ENCODE measurements at regions not wholly inside any gene's neighbourhood (a gene's known extent, or its start where the extent isn't known, plus 50 kb on each side); places are given as distances from the start of the nearest gene placed in this dataset.

- H3K9me2 ChIP-seq (replicated peaks; ENCODE audit: insufficient read depth): no peaks in the 10 kb centered on the region
- TF ChIP-seq EZH2 (IDR thresholded peaks at IDR 0.05; ENCODE audit: borderline replicate concordance): no peak
- TF ChIP-seq EZH2phosphoT487 (IDR thresholded peaks at IDR 0.05; ENCODE audit: low read depth, severe bottlenecking, unreplicated experiment): no peak
- no peak for TF ChIP-seq CTCF (IDR thresholded peaks at IDR 0.05; ENCODE audit: poor library complexity)
- no peaks in the 10 kb centered on the region for H4K20me1 ChIP-seq (ENCODE audit: insufficient read depth, poor library complexity, severe bottlenecking)
- H3K9me3 ChIP-seq (ENCODE audit: low read depth): no peaks in the 10 kb centered on the region
- peaks cover 24% of the 10 kb centered on the region for H3K4me1 ChIP-seq (ENCODE audit: insufficient read depth)
- no peaks in the 10 kb centered on the region for H3K79me2 ChIP-seq
- peak overlapping the region; percentile 67 for H3K4me2 ChIP-seq
- H3K36me3 ChIP-seq (replicated peaks; ENCODE audit: insufficient read depth, low read depth): no peaks in the 10 kb centered on the region
- H3K4me3 ChIP-seq: no peak overlapping the region
- H2AFZ ChIP-seq: peak overlapping the region; percentile 70
- peak overlapping the region; percentile 94 for H3K27ac ChIP-seq
- peak; percentile 78 for DNase-seq (ENCODE audit: low spot score)
- H3K27me3 ChIP-seq: no peaks in the 10 kb centered on the region
- WGBS (ENCODE audit: low lambda C conversion rate, missing lambda C conversion rate): 31% methylated on average over 4 of the region's 4 CpGs
Measured at GRCh38 chr4:26238426-26238777, 82.4 kb upstream of the RBPJ start.

GRCh38 chr4:26238778-26239679, 81.8 kb upstream of the RBPJ start:
- Histone ChIP-seq H3K4me1 (ENCODE audit: insufficient read depth) (peaks cover 24% of the 10 kb centered on the region), H3K4me2 (peak overlapping the region; percentile 67), H3K4me3 (no peak overlapping the region), H3K9me3 (ENCODE audit: low read depth) (no peaks in the 10 kb centered on the region), H3K36me3 (replicated peaks; ENCODE audit: insufficient read depth, low read depth) (no peaks in the 10 kb centered on the region), H3K27ac (peak overlapping the region; percentile 94), H3K9me2 (replicated peaks; ENCODE audit: insufficient read depth) (no peaks in the 10 kb centered on the region), H3K79me2 (no peaks in the 10 kb centered on the region), H4K20me1 (ENCODE audit: insufficient read depth, poor library complexity, severe bottlenecking) (no peaks in the 10 kb centered on the region), H3K27me3 (no peaks in the 10 kb centered on the region), H2AFZ (peak overlapping the region; percentile 70)
- TF ChIP-seq CTCF (IDR thresholded peaks at IDR 0.05; ENCODE audit: poor library complexity) (no peak), EZH2 (IDR thresholded peaks at IDR 0.05; ENCODE audit: borderline replicate concordance) (no peak)
- peak; percentile 37 for DNase-seq (ENCODE audit: low spot score)
- WGBS (ENCODE audit: low lambda C conversion rate, missing lambda C conversion rate): 28% methylated on average over 12 of the region's 12 CpGs

GRCh38 chr4:26239801-26240200, 81.0 kb upstream of the RBPJ start:
- H3K27ac ChIP-seq: peak overlapping the region; percentile 94
- no peak overlapping the region for H2AFZ ChIP-seq
- no peaks in the 10 kb centered on the region for H4K20me1 ChIP-seq (ENCODE audit: insufficient read depth, poor library complexity, severe bottlenecking)
- no peaks in the 10 kb centered on the region for H3K9me2 ChIP-seq (replicated peaks; ENCODE audit: insufficient read depth)
- H3K4me1 ChIP-seq (ENCODE audit: insufficient read depth): peaks cover 24% of the 10 kb centered on the region
- H3K4me2 ChIP-seq: no peak overlapping the region
- H3K4me3 ChIP-seq: no peak overlapping the region
- no peaks in the 10 kb centered on the region for H3K79me2 ChIP-seq
- no peaks in the 10 kb centered on the region for H3K27me3 ChIP-seq
- DNase-seq (ENCODE audit: low spot score): no peak
- TF ChIP-seq CTCF (IDR thresholded peaks at IDR 0.05; ENCODE audit: poor library complexity) (no peak), EZH2 (IDR thresholded peaks at IDR 0.05; ENCODE audit: borderline replicate concordance) (no peak), EZH2phosphoT487 (IDR thresholded peaks at IDR 0.05; ENCODE audit: low read depth, severe bottlenecking, unreplicated experiment) (no peak)
- WGBS (ENCODE audit: low lambda C conversion rate, missing lambda C conversion rate): 82% methylated on average over 5 of the region's 5 CpGs
- H3K36me3 ChIP-seq (replicated peaks; ENCODE audit: insufficient read depth, low read depth): no peaks in the 10 kb centered on the region
- H3K9me3 ChIP-seq (ENCODE audit: low read depth): no peaks in the 10 kb centered on the region

All from hepatocyte (in vitro differentiated cells).